ENCODE measurements at regions not wholly inside any gene's neighbourhood (a gene's known extent, or its start where the extent isn't known, plus 50 kb on each side); places are given as distances from the start of the nearest gene placed in this dataset.
"Not testable (repeated sequence)": the region's sequence is repeated elsewhere in the genome, so short reads cannot be mapped to it uniquely, and the experiment has no call there.

GRCh38 chr12:31162896-31163560, 89.4 kb downstream of the DDX11 start:
- DNase-seq (ENCODE audit: low read depth); H3K4me3 ChIP-seq (ENCODE audit: control insufficient read depth, low read depth, low read length): not testable (repeated sequence)

GRCh38 chr12:31174293-31174692, 100.6 kb downstream of the DDX11 start:
- not testable (repeated sequence) for DNase-seq (ENCODE audit: low read depth); H3K4me3 ChIP-seq (ENCODE audit: control insufficient read depth, low read depth, low read length)

- H3K4me3 ChIP-seq (ENCODE audit: control insufficient read depth, low read depth, low read length); DNase-seq (ENCODE audit: low read depth): not testable (repeated sequence)
Measured at GRCh38 chr12:31177514-31177913, 103.9 kb downstream of the DDX11 start.

GRCh38 chr12:31178875-31179274, 105.2 kb downstream of the DDX11 start:
- DNase-seq (ENCODE audit: low read depth); H3K4me3 ChIP-seq (ENCODE audit: control insufficient read depth, low read depth, low read length): not testable (repeated sequence)

- not testable (repeated sequence) for H3K4me3 ChIP-seq (ENCODE audit: control insufficient read depth, low read depth, low read length); DNase-seq (ENCODE audit: low read depth)
Measured at GRCh38 chr12:31179627-31180237, 106.1 kb downstream of the DDX11 start.

- not testable (repeated sequence) for DNase-seq (ENCODE audit: low read depth)
Measured at GRCh38 chr12:31182571-31182970, 108.9 kb downstream of the DDX11 start.

GRCh38 chr12:31183107-31183506, 109.4 kb downstream of the DDX11 start:
- not testable (repeated sequence) for H3K4me3 ChIP-seq (ENCODE audit: control insufficient read depth, low read depth, low read length); DNase-seq (ENCODE audit: low read depth)

More at GRCh38 chr12:31182571-31182970, 108.9 kb downstream of the DDX11 start:
- H3K4me3 ChIP-seq (ENCODE audit: control insufficient read depth, low read depth, low read length), result not testable (repeated sequence)

GRCh38 chr12:31183899-31184298, 110.2 kb downstream of the DDX11 start:
- not testable (repeated sequence) for H3K4me3 ChIP-seq (ENCODE audit: control insufficient read depth, low read depth, low read length); DNase-seq (ENCODE audit: low read depth)

- not testable (repeated sequence) for H3K4me3 ChIP-seq (ENCODE audit: control insufficient read depth, low read depth, low read length); DNase-seq (ENCODE audit: low read depth)
Measured at GRCh38 chr12:31184667-31185066, 111.0 kb downstream of the DDX11 start.

- not testable (repeated sequence) for H3K4me3 ChIP-seq (ENCODE audit: control insufficient read depth, low read depth, low read length); DNase-seq (ENCODE audit: low read depth)
Measured at GRCh38 chr12:31192689-31193088, 119.0 kb downstream of the DDX11 start.

GRCh38 chr12:31195620-31196019, 122.0 kb downstream of the DDX11 start:
- H3K4me3 ChIP-seq (ENCODE audit: control insufficient read depth, low read depth, low read length); DNase-seq (ENCODE audit: low read depth): not testable (repeated sequence)

GRCh38 chr12:31199476-31199875, 125.8 kb downstream of the DDX11 start:
- not testable (repeated sequence) for DNase-seq (ENCODE audit: low read depth); H3K4me3 ChIP-seq (ENCODE audit: control insufficient read depth, low read depth, low read length)

GRCh38 chr12:31201382-31201781, 124.6 kb downstream of the SINHCAF start:
- no peak for TF ChIP-seq CTCF (conservative IDR thresholded peaks at IDR 0.05; ENCODE audit: control insufficient read depth, insufficient read depth, low read depth, low read length)
- no peak for DNase-seq (ENCODE audit: low read depth)
- no peak overlapping the region for H3K4me3 ChIP-seq (ENCODE audit: control insufficient read depth, low read depth, low read length)
